ENCODE measurements at regions not wholly inside any gene's neighbourhood (a gene's known extent, or its start where the extent isn't known, plus 50 kb on each side); places are given as distances from the start of the nearest gene placed in this dataset.
"Not testable (repeated sequence)": the region's sequence is repeated elsewhere in the genome, so short reads cannot be mapped to it uniquely, and the experiment has no call there.

GRCh38 chr5:39774605-39775004, 349.8 kb upstream of the DAB2 start:
- ATAC-seq (no peak), DNase-seq (no peak)
- Mint-ChIP-seq H3K9me3 (no peaks in the 10 kb centered on the region), H3K4me3 (no peak overlapping the region), H3K27me3 (ENCODE audit: low read depth) (peaks cover 21% of the 10 kb centered on the region), H3K36me3 (ENCODE audit: insufficient read depth) (no peaks in the 10 kb centered on the region), H3K4me1 (ENCODE audit: low read depth) (no peaks in the 10 kb centered on the region)

- Mint-ChIP-seq H3K4me3 (no peak overlapping the region), H3K4me1 (ENCODE audit: low read depth) (no peaks in the 10 kb centered on the region), H3K27me3 (ENCODE audit: low read depth) (peaks cover 26% of the 10 kb centered on the region), H3K9me3 (no peaks in the 10 kb centered on the region), H3K36me3 (ENCODE audit: insufficient read depth) (no peaks in the 10 kb centered on the region)
- no peak for DNase-seq
- ATAC-seq: no peak
These were observed 347.5 kb upstream of the DAB2 start for GRCh38 chr5:39772307-39772706.

GRCh38 chr5:39767916-39768315, 343.1 kb upstream of the DAB2 start:
- Mint-ChIP-seq H3K27me3 (ENCODE audit: low read depth) (peaks cover 25% of the 10 kb centered on the region), H3K4me1 (ENCODE audit: low read depth) (no peaks in the 10 kb centered on the region)
- ATAC-seq: no peak

GRCh38 chr5:39765366-39765765, 340.6 kb upstream of the DAB2 start:
- ATAC-seq: no peak
- no peak for DNase-seq
- Mint-ChIP-seq H3K4me1 (ENCODE audit: low read depth) (no peaks in the 10 kb centered on the region), H3K27me3 (ENCODE audit: low read depth) (peaks cover 15% of the 10 kb centered on the region), H3K9me3 (no peaks in the 10 kb centered on the region), H3K36me3 (ENCODE audit: insufficient read depth) (no peaks in the 10 kb centered on the region), H3K4me3 (no peak overlapping the region)

More at GRCh38 chr5:39767916-39768315, 343.1 kb upstream of the DAB2 start:
- DNase-seq: no peak
- H3K36me3 Mint-ChIP-seq (ENCODE audit: insufficient read depth): no peaks in the 10 kb centered on the region
- H3K9me3 Mint-ChIP-seq: no peaks in the 10 kb centered on the region
- H3K4me3 Mint-ChIP-seq: no peak overlapping the region

GRCh38 chr5:39762761-39763160, 338.0 kb upstream of the DAB2 start:
- Mint-ChIP-seq H3K36me3 (ENCODE audit: insufficient read depth) (no peaks in the 10 kb centered on the region), H3K27me3 (ENCODE audit: low read depth) (peaks cover 8% of the 10 kb centered on the region), H3K9me3 (no peaks in the 10 kb centered on the region), H3K4me1 (ENCODE audit: low read depth) (no peaks in the 10 kb centered on the region), H3K4me3 (no peak overlapping the region)
- no peak for DNase-seq
- ATAC-seq: no peak

GRCh38 chr5:39761199-39761950, 336.6 kb upstream of the DAB2 start:
- DNase-seq (no peak), ATAC-seq (no peak)
- Mint-ChIP-seq H3K36me3 (ENCODE audit: insufficient read depth) (no peaks in the 10 kb centered on the region), H3K4me3 (no peak overlapping the region), H3K9me3 (no peaks in the 10 kb centered on the region), H3K4me1 (ENCODE audit: low read depth) (no peaks in the 10 kb centered on the region), H3K27me3 (ENCODE audit: low read depth) (peaks cover 3% of the 10 kb centered on the region)

- peaks cover 3% of the 10 kb centered on the region for H3K27me3 Mint-ChIP-seq (ENCODE audit: low read depth)
- no peak overlapping the region for H3K4me3 Mint-ChIP-seq
- ATAC-seq (no peak), DNase-seq (no peak)
- H3K4me1 Mint-ChIP-seq (ENCODE audit: low read depth): no peaks in the 10 kb centered on the region
- H3K36me3 Mint-ChIP-seq (ENCODE audit: insufficient read depth): no peaks in the 10 kb centered on the region
- H3K9me3 Mint-ChIP-seq: no peaks in the 10 kb centered on the region
These were observed 335.8 kb upstream of the DAB2 start for GRCh38 chr5:39760385-39761198.

GRCh38 chr5:39759701-39760100, 334.9 kb upstream of the DAB2 start:
- Mint-ChIP-seq H3K4me1 (ENCODE audit: low read depth) (no peaks in the 10 kb centered on the region), H3K9me3 (no peaks in the 10 kb centered on the region), H3K36me3 (ENCODE audit: insufficient read depth) (no peaks in the 10 kb centered on the region), H3K4me3 (no peak overlapping the region), H3K27me3 (ENCODE audit: low read depth) (peaks cover 3% of the 10 kb centered on the region)
- ATAC-seq (no peak), DNase-seq (no peak)

GRCh38 chr5:39758426-39758825, 333.6 kb upstream of the DAB2 start:
- H3K27me3 Mint-ChIP-seq (ENCODE audit: low read depth): peaks cover 8% of the 10 kb centered on the region
- no peaks in the 10 kb centered on the region for H3K9me3 Mint-ChIP-seq
- ATAC-seq (no peak), DNase-seq (no peak)
- H3K4me1 Mint-ChIP-seq (ENCODE audit: low read depth): no peaks in the 10 kb centered on the region
- H3K36me3 Mint-ChIP-seq (ENCODE audit: insufficient read depth): no peaks in the 10 kb centered on the region
- H3K4me3 Mint-ChIP-seq: no peak overlapping the region

GRCh38 chr5:39757131-39757530, 332.4 kb upstream of the DAB2 start:
- no peaks in the 10 kb centered on the region for H3K36me3 Mint-ChIP-seq (ENCODE audit: insufficient read depth)

GRCh38 chr5:39755986-39756385, 331.2 kb upstream of the DAB2 start:
- no peaks in the 10 kb centered on the region for H3K36me3 Mint-ChIP-seq (ENCODE audit: insufficient read depth)
- DNase-seq (no peak), ATAC-seq (no peak)
- H3K4me3 Mint-ChIP-seq: no peak overlapping the region
- no peaks in the 10 kb centered on the region for H3K4me1 Mint-ChIP-seq (ENCODE audit: low read depth)
- H3K9me3 Mint-ChIP-seq: no peaks in the 10 kb centered on the region
- H3K27me3 Mint-ChIP-seq (ENCODE audit: low read depth): peaks cover 8% of the 10 kb centered on the region

More at GRCh38 chr5:39757131-39757530, 332.4 kb upstream of the DAB2 start:
- Mint-ChIP-seq H3K4me1 (ENCODE audit: low read depth) (no peaks in the 10 kb centered on the region), H3K27me3 (ENCODE audit: low read depth) (peaks cover 8% of the 10 kb centered on the region), H3K4me3 (no peak overlapping the region), H3K9me3 (no peaks in the 10 kb centered on the region)
- DNase-seq: no peak
- ATAC-seq: no peak

- Mint-ChIP-seq H3K4me1 (ENCODE audit: low read depth) (no peaks in the 10 kb centered on the region), H3K27me3 (ENCODE audit: low read depth) (peaks cover 8% of the 10 kb centered on the region), H3K36me3 (ENCODE audit: insufficient read depth) (no peaks in the 10 kb centered on the region), H3K9me3 (no peaks in the 10 kb centered on the region), H3K4me3 (no peak overlapping the region)
- DNase-seq (no peak), ATAC-seq (no peak)
These were observed 330.7 kb upstream of the DAB2 start for GRCh38 chr5:39755452-39755851.

- H3K36me3 Mint-ChIP-seq (ENCODE audit: insufficient read depth); ATAC-seq; H3K4me1 Mint-ChIP-seq (ENCODE audit: low read depth); H3K4me3 Mint-ChIP-seq; H3K9me3 Mint-ChIP-seq; H3K27me3 Mint-ChIP-seq (ENCODE audit: low read depth); DNase-seq: not testable (repeated sequence)
These were observed 329.0 kb upstream of the DAB2 start for GRCh38 chr5:39753747-39754146.

GRCh38 chr5:39750661-39751060, 325.9 kb upstream of the DAB2 start:
- Mint-ChIP-seq H3K4me1 (ENCODE audit: low read depth) (no peaks in the 10 kb centered on the region), H3K36me3 (ENCODE audit: insufficient read depth) (no peaks in the 10 kb centered on the region), H3K27me3 (ENCODE audit: low read depth) (peaks cover 5% of the 10 kb centered on the region), H3K9me3 (no peaks in the 10 kb centered on the region), H3K4me3 (no peak overlapping the region)
- no peak for ATAC-seq
- DNase-seq: no peak

GRCh38 chr5:39742916-39743315, 318.1 kb upstream of the DAB2 start:
- H3K27me3 Mint-ChIP-seq (ENCODE audit: low read depth): peaks cover 16% of the 10 kb centered on the region
- ATAC-seq (no peak), DNase-seq (no peak)
- no peaks in the 10 kb centered on the region for H3K4me1 Mint-ChIP-seq (ENCODE audit: low read depth)
- H3K9me3 Mint-ChIP-seq: no peaks in the 10 kb centered on the region
- H3K36me3 Mint-ChIP-seq (ENCODE audit: insufficient read depth): no peaks in the 10 kb centered on the region
- H3K4me3 Mint-ChIP-seq: no peak overlapping the region
